HG03439 (cell line): ENCODE measurements at regions not wholly inside any gene's neighbourhood (a gene's known extent, or its start where the extent isn't known, plus 50 kb on each side); places are given as distances from the start of the nearest gene placed in this dataset.
"Not testable (repeated sequence)": the region's sequence is repeated elsewhere in the genome, so short reads cannot be mapped to it uniquely, and the experiment has no call there.

Experiments used
- ATAC-seq: cut with Tn5 transposase; IDR thresholded peaks from one replicate; pipeline ENCODE4 v1.9.1; 2021; ENCODE audit warnings: mild to moderate bottlenecking, moderate library complexity; ENCODE audit not compliant: unreplicated experiment

DNA sequence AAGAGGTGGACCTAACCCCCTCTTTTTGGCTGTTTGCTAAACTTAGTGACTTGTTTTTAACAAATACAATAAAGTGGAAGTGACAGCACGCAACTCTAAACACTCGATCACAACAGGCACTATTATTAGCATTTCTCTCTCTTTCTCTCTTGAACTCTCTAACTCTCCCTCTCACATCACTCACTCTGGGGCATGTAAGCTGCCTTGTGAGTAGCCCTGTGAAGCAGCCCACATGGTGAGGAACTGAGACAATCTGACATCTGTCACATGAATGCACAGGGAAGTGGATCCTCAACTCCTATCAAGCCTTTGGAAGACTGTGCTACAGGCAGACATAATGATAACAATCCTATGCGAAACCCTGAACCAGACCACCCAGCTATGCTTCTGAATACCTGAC is 609.0 kb upstream of the CNTN5 start:
- ATAC-seq, result no peak

DNA sequence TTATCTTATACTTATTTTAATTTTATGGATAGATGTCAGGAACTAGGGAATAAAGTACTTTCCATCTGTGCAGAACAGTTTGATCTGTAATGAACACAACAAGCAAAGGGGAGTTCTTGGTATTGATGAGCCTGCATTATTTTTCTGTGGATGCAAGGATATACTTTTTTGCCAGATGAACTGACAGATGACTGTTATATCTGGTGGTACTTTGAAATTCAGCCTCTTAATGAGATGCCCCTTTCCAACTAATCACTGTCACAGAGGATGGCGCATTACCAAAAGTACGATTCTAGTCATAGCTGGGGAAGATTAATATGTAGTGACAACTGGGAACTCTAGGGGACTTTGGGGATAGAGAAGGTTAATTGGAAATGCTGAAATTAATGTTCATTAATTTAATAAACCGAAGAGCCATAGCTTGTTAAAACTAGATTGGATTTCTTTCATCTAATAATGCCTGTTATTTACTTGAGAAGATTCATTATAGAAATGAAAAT is 603.4 kb upstream of the CNTN5 start:
- no peak for ATAC-seq

DNA sequence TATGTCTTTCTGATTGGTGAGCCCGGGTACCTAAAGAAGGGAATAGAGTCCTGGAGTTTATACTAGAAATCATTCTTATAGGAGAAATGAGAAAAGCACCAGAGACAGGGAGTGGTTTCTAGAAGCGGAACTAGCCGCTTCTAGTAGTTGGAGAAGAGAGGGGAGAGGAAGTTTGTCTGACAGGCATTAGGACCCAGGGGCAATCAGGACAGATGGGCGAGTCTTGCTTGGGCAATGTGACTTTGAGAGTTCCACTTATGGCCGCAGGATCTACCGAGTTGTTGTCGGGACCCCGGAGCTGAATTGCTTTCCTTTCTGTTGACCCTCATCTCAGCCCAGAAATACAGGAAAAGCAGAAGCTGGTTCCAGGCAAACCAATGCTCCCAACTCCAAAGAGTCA is 596.8 kb upstream of the CNTN5 start:
- ATAC-seq, result no peak

DNA sequence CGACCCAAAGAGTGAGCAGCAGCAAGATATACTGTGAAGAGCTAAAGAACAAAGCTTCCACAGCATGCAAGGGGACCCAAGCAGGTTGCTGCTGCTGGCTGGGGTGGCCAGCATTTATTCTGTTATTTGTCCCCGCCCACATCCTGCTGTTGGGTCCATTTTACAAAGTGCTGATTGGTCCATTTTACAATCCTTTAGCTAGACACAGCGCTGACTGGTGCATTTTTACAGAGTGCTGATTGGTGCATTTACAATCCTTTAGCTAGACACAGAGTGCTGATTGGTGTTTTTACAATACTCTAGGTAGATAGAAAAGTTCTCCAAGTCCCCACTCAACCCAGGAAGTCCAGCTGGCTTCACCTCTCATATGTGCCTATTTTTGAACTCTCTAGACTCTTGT is 596.0 kb upstream of the CNTN5 start:
- ATAC-seq, result not testable (repeated sequence)

DNA sequence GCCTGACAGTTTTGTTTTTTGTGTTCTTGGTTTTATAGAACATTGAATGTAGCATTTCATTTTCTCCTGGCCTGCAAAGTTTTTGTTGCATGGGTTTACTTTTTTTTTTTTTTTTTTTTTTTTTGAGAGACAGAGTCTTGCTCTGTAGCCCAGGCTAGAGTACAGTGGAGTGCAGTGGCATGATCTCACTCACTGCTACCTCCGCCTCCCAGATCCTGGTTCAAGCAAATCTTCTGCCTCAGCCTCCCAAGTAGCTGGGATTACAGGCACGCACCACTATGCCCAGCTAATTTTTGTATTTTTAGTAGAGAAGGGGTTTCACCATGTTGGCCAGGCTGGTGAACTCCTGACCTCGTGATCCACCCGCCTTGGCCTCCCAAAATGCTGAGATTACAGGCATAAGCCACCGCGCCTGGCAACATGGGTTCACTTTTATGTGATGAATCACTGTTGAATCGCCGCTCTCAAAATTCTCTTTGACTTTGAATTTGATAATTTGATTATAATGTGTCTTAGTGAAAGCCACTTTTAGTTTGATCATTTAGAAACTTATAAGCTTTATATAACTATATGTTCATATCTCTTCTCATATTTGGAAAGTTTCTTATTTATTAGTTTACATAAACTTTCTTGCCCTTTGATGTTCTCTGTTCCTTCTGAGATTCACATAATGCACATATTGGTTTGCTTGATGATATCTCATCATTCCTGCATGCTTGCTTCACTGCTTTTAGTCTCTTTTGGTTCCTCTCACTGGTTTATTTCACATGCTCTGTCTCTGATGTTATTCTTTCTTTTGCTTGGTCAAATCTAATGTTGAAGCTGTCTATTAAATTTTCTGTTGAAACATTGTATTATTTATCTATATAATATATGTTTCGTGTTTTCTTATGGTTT is 589.0 kb upstream of the CNTN5 start:
- no peak for ATAC-seq

DNA sequence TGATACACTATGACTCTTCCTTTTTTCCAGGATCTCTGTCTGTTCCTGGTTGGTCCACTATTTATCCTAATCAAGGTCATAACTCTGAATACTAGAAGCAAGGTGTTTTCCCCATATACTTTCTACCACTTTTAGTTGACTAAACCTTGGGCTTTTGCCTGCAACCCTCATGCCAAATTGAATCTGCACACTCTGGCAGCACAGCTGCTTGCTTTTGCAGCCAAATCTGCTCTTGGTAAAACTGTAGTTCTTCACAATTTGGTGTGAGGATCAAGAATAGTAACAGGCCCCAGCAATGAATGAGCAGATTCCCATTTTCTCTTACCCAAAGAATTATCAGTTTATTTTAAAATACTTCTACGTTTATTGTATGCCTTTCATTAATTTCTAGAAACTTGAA is 586.5 kb upstream of the CNTN5 start:
- ATAC-seq, result no peak

DNA sequence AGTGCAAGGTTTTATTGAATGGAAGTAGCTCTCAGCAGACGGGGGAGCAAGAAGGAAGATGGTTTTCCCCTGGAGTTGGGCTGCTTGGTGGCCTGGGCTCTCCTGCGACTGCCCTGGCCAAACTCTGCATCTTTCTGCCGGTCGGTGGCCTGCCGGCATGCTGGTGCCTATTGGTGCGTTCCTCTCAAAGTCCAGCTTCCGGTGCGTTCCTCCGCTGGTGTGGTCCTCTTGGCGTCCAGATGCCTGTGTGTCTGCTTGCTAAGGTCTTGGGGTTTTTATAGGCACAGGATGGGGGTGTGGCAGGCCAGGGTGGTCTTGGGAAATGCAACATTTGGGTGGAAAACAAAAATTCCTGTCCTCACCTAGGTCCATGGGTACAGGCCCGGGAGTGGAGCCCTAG is 567.4 kb upstream of the CNTN5 start:
- no peak for ATAC-seq

DNA sequence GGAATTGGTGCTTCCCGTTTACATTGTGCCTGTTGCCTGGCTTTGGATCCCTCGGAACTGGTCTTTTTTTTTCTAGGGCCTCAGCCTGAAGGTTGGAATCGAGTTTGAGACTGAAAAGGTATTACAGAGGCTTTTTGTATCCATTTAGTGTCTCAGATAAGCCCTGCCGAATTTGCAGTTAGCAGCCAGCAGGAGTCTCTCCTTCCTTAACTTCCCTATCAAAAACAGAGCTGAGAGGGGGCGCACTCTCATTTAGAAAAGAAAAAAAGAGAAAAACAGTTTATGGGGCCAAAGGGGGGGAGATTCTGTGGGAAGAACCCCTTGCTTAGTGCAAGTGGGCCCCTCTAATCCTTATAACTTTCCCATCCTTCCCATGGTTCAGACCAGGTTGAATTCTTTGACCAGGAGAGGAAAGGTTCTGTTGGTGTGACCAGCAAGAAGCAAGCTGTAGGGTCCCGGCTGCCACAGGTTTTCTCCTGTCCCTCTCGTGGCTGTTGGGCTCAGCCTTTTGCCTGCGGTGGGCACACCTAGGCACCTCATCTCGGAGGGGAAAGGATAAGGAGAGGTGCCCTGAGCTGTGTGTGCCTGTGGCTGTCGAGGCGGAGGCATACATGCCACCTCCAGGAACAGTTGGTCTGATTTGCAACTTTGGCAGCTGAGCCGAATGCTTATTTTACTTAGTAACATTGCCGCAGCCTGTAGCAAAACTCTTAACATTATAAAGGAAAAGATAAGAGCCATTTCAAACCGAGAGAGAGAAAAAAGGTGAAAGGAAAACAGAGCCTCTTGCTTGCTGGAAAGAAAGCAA is 565.0 kb upstream of the CNTN5 start:
- ATAC-seq, result no peak

DNA sequence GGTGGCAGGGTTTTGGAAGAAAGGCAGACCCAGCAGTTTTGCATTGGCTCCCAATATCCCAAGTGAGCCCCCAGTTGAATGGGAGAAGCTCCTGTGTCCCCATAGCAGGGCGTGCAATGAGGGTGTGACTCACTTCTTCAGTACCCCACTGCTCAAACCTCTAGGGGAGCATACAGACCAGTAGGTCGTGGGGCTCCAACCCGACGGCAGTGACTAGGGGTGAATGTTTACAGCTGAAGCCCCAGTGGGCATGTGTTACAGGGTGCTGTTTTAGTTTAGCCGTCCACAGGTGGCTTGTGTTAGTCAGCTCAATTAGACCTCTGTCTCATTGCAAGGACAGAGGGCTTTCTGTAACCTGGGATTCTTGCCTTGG is 564.5 kb upstream of the CNTN5 start:
- ATAC-seq, result no peak

DNA sequence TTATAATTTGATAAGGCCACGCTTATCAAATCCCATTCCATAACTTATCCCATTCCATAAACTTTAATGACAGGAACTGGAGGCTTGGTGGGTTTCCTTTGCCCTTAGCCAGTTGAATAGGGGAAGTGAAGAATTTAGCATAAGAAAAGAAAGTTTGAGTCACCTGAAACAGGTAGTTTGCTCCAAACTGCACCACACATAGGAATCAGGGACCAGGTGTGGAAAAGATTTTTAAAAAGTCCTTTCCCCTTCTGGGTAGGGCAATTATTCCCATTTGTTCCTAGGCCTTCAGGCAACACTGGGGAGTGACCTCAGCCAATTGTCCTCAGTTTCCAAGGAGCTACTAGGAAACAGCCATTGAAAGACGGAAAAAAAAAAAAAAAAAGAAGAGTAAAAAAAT is 525.7 kb upstream of the CNTN5 start:
- ATAC-seq, result no peak

DNA sequence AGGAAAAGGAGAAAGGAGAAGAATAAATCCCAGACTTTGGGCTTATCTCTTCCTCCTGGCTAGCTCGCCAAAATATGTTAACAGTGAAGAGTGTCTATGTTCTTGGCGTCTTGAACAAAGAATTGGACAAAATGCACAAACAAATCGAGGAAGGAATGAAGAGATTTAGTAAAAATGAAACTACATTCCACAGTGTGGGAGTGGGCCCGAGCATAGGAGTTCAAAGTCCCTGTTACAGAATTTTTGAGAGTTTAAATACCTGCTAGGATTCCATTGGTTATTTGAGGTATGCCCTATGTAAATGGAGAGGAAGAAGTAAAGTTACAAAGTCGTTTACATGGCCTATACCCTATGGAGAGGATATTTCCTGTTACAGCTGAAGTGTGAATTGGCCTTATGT is 525.1 kb upstream of the CNTN5 start:
- ATAC-seq, result no peak

DNA sequence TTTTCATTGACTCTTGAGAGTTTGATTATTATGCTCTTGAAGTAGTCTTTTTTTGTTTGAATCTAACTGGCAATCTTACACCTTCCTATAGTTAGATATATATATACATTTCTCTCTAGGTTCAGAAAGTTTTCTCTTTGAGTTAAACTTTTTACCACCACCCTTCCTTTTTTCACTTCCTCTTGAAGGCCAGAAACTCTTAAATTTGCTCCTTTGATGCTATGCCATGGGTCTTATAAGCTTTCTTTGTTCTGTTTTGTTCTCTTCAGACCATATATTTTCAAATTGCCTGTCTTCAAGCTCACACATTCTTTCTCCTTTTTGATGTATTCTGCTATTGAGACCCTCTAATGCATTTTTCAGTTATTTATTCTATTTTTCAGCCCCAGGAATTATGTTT is 513.5 kb upstream of the CNTN5 start:
- ATAC-seq, result no peak

DNA sequence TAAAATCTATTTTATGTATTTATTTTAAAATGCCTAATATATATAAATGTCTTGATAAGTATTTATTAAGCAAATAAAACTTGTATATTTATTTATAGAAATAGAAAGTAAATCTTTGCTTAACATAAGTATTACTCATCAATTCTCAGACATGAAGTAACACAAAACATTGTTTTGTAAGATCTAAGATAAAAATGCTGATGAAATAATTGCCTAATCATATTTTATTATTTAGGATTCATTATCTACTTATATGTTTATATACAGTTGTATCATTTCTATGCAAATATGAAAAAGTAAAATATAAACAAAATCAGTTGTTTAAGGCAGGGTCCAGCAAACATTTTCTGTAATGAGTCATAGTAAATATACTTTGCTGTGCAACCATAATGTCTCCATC is 507.8 kb upstream of the CNTN5 start:
- no peak for ATAC-seq

DNA sequence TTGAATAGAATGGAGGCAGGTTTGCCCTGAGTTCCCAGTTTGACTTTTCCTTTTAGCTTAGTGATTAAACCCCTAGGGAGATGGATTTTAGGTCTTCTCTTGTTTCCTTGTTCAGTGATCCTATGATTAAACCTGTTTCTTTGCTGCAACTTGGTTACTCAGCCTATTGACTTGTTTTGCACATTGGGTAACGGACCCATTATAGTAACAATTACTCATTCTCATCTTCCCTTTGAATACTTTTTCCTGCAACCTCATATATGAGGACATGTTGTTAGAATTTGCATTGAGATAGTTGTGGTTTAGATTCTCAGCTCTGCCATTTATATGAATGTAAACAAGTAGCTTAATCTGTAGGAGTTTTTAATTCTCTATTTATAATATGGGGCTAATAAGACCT is 489.2 kb upstream of the CNTN5 start:
- no peak for ATAC-seq

DNA sequence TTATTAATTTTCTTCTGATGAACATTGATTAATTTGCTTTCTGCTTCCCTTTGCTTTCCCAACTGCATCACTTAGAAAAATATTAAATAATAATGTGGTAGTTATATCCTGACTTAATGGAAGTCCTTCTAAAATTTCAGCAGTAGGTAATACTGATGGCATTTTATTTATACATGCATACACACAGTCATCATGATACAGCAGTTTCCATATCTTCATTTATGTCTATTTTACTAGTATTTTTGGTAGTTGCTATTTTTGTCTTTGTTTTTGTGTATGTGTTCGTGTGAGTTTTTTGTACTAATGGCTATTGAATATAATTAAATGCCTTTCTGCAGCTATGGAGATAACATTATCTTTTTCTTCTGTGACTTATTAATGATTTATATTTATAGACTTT is 484.7 kb upstream of the CNTN5 start:
- ATAC-seq, result no peak

DNA sequence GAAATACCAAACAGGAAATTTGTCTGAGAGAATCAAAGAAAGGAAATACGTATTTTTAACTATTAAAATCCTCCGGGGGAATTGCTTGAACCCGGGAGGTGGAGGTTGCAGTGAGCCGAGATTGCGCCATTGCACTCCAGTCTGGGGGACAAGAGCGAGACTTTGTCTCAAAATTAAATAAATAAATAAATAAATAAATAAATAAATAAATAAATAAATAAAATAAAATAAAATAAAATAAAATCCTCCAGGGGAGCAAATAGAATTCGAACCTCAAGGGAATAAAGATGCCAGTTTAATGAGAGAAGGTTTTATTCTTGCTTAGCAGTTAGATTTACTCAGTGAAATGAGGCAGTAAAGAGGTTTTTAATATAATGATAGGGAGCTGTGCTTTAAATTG is 482.4 kb upstream of the CNTN5 start:
- ATAC-seq, result not testable (repeated sequence)

DNA sequence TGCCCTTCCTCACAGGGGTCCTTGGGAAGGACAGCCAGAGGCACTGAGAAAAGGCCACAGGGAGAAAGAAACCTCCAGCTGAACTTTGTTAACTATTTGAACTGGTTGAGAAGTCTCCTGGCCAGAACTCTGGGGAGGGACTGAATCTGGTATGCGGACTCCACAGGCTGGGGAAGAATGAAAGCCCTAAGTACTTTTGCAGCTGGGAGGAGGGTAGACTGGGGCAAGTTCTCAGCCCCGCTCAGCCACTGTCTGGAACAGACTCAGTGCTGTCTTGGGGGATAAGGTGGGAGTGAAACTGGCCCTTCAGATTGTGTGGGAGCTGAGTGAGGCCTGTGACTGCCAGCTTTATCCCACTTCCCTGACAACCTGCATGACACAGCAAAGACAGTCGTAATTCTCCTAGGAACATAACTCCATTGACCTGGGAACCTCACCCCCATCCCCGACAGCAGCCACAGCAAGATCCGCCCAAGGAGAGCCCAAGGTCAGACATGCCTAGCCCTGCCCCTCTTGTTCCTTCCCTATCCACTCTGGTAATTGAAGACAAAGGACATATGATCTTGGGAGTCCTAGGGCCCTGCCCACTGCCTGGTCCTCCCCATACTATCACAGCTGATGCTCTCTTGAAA is 475.1 kb upstream of the CNTN5 start:
- ATAC-seq, result no peak

DNA sequence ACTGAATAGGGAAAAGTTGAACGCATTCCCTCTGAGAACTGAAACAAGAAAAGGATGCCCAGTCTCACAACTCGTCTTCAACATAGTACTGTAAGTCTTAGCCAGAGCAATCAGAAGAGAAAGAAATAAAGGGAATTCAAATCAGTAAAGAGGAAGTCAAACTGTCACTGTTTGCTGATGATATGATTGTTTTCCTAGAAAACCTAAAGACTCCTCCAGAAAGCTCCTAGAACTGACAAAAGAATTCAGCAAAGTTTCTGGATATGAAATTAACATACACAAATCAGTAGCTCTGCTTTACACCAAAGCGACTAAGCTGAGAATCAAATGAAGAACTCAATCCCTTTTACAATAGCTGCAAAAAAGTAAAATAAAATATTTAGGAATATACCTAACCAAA is 471.2 kb upstream of the CNTN5 start:
- no peak for ATAC-seq

DNA sequence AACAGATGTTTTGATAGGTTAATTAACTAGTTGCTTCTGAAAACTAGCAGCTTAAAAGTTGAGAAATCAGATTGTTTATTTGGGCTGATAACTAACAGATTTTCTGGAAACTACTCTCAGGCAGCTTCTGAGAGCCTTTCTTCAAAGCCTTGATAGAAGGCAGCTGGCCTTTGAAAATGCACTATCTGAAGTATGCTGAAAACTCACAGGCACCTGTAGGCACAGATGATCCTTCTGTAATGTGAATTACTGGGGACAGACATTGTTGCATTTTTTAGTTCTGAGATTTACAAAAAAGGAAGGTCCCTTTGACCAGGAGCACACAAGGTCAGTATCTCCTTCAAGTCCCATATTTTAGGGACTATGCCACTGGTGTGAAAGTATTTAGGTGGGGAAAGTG is 460.8 kb upstream of the CNTN5 start:
- no peak for ATAC-seq

DNA sequence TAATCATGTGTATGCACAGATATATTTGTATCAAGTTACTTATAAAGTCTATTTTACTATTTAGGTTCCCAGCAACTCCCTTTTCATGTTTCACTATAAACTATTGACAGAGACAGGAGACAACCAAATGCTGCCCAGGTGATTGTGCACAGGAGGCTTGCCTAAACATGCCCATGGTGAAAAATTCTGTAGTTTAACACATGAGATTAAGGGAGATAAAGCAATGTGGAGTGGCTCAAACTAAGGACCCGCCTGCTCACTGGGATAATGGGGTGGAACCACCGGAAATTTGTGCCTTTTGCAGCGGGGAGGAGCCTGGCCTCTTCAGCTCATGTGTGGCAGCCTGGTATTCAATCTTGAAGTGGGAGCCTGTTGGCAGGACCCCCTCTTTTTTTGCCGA is 459.5 kb upstream of the CNTN5 start:
- ATAC-seq, result no peak

DNA sequence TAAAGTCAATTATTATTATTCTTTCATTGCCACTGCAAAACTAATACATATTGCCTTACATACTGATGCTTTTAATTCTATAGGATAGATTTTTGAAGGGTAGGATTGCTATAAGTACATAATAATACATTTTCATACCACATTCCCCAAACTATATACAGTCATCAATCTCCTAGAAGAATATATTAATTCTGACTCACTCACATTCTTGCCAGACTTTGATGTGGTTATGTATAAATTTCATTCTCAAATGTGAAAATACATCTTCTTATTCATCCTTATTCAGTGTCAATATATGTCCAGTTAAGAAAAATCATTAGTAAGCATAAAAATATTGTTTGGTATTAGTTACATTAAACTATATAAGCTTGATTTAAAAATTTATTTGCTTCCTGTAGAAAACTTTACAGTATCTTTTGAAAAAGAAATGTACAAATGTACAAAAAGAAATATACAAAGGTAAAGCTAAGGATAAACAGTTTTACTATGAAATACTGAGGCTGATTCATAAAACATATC is 458.8 kb upstream of the CNTN5 start:
- ATAC-seq, result no peak
